Upper lobe of left lung (tissue), 6 donors: ENCODE measurements at regions not wholly inside any gene's neighbourhood (a gene's known extent, or its start where the extent isn't known, plus 50 kb on each side); places are given as distances from the start of the nearest gene placed in this dataset.

Experiments
- ATAC-seq, 2 donors: fragments of 200-7000 bp; cut with Tn5 transposase; one replicate each; pipeline ENCODE4 v1.9.1; 2022; ENCODE audit warnings: mild to moderate bottlenecking in 2 of 2, moderate library complexity in 2 of 2; ENCODE audit not compliant: low FRiP score in 2 of 2
- DNase-seq, 2 donors: peaks; one replicate each; pipeline ENCODE4 v3.0.0-alpha.2; 2019 to 2020
- H3K27ac ChIP-seq, 4 donors: fragments of 200-600 bp; sonication (generic); one replicate each; pipeline ENCODE4 v1.5.1; 2016 to 2019
- H3K27me3 ChIP-seq, 4 donors: fragments of 200-600 bp; sonication (generic); one replicate each; pipeline ENCODE4 v1.5.1; 2017 to 2019
- H3K36me3 ChIP-seq, 4 donors: fragments of 200-600 bp; sonication (generic); one replicate each; pipeline ENCODE4 v1.5.1; 2016 to 2019
- H3K4me1 ChIP-seq, 4 donors: fragments of 200-600 bp; sonication (generic); one replicate each; pipeline ENCODE4 v1.5.1; 2018 to 2019
- H3K4me3 ChIP-seq, 4 donors: fragments of 200-600 bp; sonication (generic); one replicate each; pipeline ENCODE4 v1.5.1; 2017 to 2019; ENCODE audit warnings: mild to moderate bottlenecking in 2 of 4, moderate library complexity in 1 of 4
- H3K9me3 ChIP-seq, 4 donors: fragments of 200-600 bp; sonication (generic); one replicate each; pipeline ENCODE4 v1.5.1; 2018 to 2019
- CTCF ChIP-seq, 6 experiments: fragments of 450-650 bp in 4 of 6; fragments of 200-600 bp in 2 of 6; sonication (generic) in 2 of 6; IDR thresholded peaks; one replicate each; pipeline ENCODE4 v1.5.1; 2016 to 2019; ENCODE audit warnings: antibody characterized with exemption in 6 of 6
- EP300 ChIP-seq, 4 donors: sonication (generic); formaldehyde crosslinking; IDR thresholded peaks; one replicate each; pipeline ENCODE4 v1.5.1; 2017; ENCODE audit warnings: antibody characterized with exemption in 4 of 4, control low read depth in 2 of 4
- POLR2A ChIP-seq, 4 donors: fragments of 450-650 bp; IDR thresholded peaks; one replicate each; pipeline ENCODE4 v1.5.1; 2016 to 2017; ENCODE audit warnings: antibody characterized with exemption in 4 of 4, mild to moderate bottlenecking in 2 of 4
- POLR2AphosphoS5 ChIP-seq, 2 donors: sonication (generic); formaldehyde crosslinking; IDR thresholded peaks; one replicate each; pipeline ENCODE4 v1.5.1; 2017; ENCODE audit warnings: antibody characterized with exemption in 2 of 2
- WGBS, 2 donors: methylation state at CpG; one replicate each; pipeline ENCODE4 v1.1.5; 2017 to 2018; 5-methylcytosine and 5-hydroxymethylcytosine counted together
- donor health status: DM: no; HTN: no; CAD: no; lungs with moderate emphysema.
- donor health status: DM: no; HTN: yes; CAD: no; lungs with severe emphysema.

- TF ChIP-seq EP300 (IDR thresholded peaks at IDR 0.05): no peak
- Histone ChIP-seq H3K36me3 (no peaks in the 10 kb centered on the region), H3K9me3 (no peaks in the 10 kb centered on the region), H3K4me3 (no peak overlapping the region), H3K4me1 (no peaks in the 10 kb centered on the region), H3K27ac (no peak overlapping the region), H3K27me3 (no peaks in the 10 kb centered on the region)
- ATAC-seq (no peak), DNase-seq (no peak)
- WGBS, 2 donors: 34 to 38% methylated on average over 2 of the region's 2 CpGs
These were observed 655.4 kb upstream of the B3GALT2 start for GRCh38 chr1:193841857-193842256.

- DNase-seq: no peak
These were observed 645.1 kb upstream of the B3GALT2 start for GRCh38 chr1:193831465-193831864.

GRCh38 chr1:193827516-193827915 is 641.1 kb upstream of the B3GALT2 start:
- no peak for TF ChIP-seq CTCF (IDR thresholded peaks at IDR 0.05)
- TF ChIP-seq POLR2A (IDR thresholded peaks at IDR 0.05): no peak
- no peak for TF ChIP-seq EP300 (IDR thresholded peaks at IDR 0.05)
- no peak for TF ChIP-seq POLR2AphosphoS5 (IDR thresholded peaks at IDR 0.05)
- H3K27ac ChIP-seq: no peak overlapping the region
- H3K36me3 ChIP-seq: no peaks in the 10 kb centered on the region
- no peak overlapping the region for H3K4me3 ChIP-seq
- ATAC-seq: no peak
- WGBS, 2 donors: 92 to 97% methylated on average over 1 of the region's 1 CpG
- no peaks in the 10 kb centered on the region for H3K4me1 ChIP-seq
- peaks cover 0 to 10% (median 4%) of the 10 kb centered on the region in 4 donors for H3K9me3 ChIP-seq
- no peak for DNase-seq
- H3K27me3 ChIP-seq: no peaks in the 10 kb centered on the region

More at GRCh38 chr1:193831465-193831864, 645.1 kb upstream of the B3GALT2 start:
- 95% methylated on average over 1 of the region's 1 CpG for WGBS, 2 donors
- H3K36me3 ChIP-seq: no peaks in the 10 kb centered on the region
- no peaks in the 10 kb centered on the region for H3K4me1 ChIP-seq
- peaks cover 0 to 10% (median 4%) of the 10 kb centered on the region in 4 donors for H3K9me3 ChIP-seq
- no peaks in the 10 kb centered on the region for H3K27me3 ChIP-seq
- H3K4me3 ChIP-seq: no peak overlapping the region
- ATAC-seq: no peak
- TF ChIP-seq EP300 (IDR thresholded peaks at IDR 0.05) (no peak), CTCF (IDR thresholded peaks at IDR 0.05) (no peak), POLR2A (IDR thresholded peaks at IDR 0.05) (no peak), POLR2AphosphoS5 (IDR thresholded peaks at IDR 0.05) (no peak)
- H3K27ac ChIP-seq: no peak overlapping the region

GRCh38 chr1:193819376-193819775 is 633.0 kb upstream of the B3GALT2 start:
- Histone ChIP-seq H3K4me1 (no peaks in the 10 kb centered on the region), H3K27me3 (no peaks in the 10 kb centered on the region), H3K9me3 (no peaks in the 10 kb centered on the region), H3K4me3 (no peak overlapping the region), H3K27ac (no peak overlapping the region), H3K36me3 (no peaks in the 10 kb centered on the region)
- DNase-seq (no peak), ATAC-seq (no peak)
- TF ChIP-seq POLR2A (IDR thresholded peaks at IDR 0.05) (no peak), POLR2AphosphoS5 (IDR thresholded peaks at IDR 0.05) (no peak), CTCF (IDR thresholded peaks at IDR 0.05) (no peak), EP300 (IDR thresholded peaks at IDR 0.05) (no peak)

- whole genome bisulfite sequencing, 2 donors: 40 to 49% methylated on average over 2 of the region's 2 CpGs
- H3K27me3 ChIP-seq: no peaks in the 10 kb centered on the region
- no peak overlapping the region for H3K27ac ChIP-seq
- DNase-seq (no peak), ATAC-seq (no peak)
- no peaks in the 10 kb centered on the region for H3K4me1 ChIP-seq
- H3K36me3 ChIP-seq: no peaks in the 10 kb centered on the region
- no peak for TF ChIP-seq POLR2AphosphoS5 (IDR thresholded peaks at IDR 0.05)
- no peak for TF ChIP-seq POLR2A (IDR thresholded peaks at IDR 0.05)
- TF ChIP-seq CTCF (IDR thresholded peaks at IDR 0.05): no peak
- no peak for TF ChIP-seq EP300 (IDR thresholded peaks at IDR 0.05)
- no peaks in the 10 kb centered on the region for H3K9me3 ChIP-seq
- H3K4me3 ChIP-seq: no peak overlapping the region
These were observed 620.8 kb upstream of the B3GALT2 start for GRCh38 chr1:193807208-193807607.
